GM12865 (cell line): ENCODE measurements at regions not wholly inside any gene's neighbourhood (a gene's known extent, or its start where the extent isn't known, plus 50 kb on each side); places are given as distances from the start of the nearest gene placed in this dataset.

Experiments
- DNase-seq: peaks from one replicate; pipeline ENCODE4 v3.0.0; 2010; ENCODE audit warnings: low read depth
- H3K4me3 ChIP-seq: 2 replicates; pipeline ENCODE4 v1.5.1; 2011; ENCODE audit warnings: mild to moderate bottlenecking, low read depth, low read length, control low read depth
- TF ChIP-seq, protein P1 (sequence below): IDR thresholded peaks from 2 replicates; pipeline ENCODE4 v1.5.1; 2011; ENCODE audit warnings: low read length, control low read depth, low read depth, inconsistent platforms; ENCODE audit not compliant: insufficient read depth; ENCODE audit errors: missing control alignments

GRCh38 chr10:47109906-47110305 lies 190.1 kb upstream of the GDF10 start:
- H3K4me3 ChIP-seq = no peak overlapping the region
- TF ChIP-seq, protein P1, sequence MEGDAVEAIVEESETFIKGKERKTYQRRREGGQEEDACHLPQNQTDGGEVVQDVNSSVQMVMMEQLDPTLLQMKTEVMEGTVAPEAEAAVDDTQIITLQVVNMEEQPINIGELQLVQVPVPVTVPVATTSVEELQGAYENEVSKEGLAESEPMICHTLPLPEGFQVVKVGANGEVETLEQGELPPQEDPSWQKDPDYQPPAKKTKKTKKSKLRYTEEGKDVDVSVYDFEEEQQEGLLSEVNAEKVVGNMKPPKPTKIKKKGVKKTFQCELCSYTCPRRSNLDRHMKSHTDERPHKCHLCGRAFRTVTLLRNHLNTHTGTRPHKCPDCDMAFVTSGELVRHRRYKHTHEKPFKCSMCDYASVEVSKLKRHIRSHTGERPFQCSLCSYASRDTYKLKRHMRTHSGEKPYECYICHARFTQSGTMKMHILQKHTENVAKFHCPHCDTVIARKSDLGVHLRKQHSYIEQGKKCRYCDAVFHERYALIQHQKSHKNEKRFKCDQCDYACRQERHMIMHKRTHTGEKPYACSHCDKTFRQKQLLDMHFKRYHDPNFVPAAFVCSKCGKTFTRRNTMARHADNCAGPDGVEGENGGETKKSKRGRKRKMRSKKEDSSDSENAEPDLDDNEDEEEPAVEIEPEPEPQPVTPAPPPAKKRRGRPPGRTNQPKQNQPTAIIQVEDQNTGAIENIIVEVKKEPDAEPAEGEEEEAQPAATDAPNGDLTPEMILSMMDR = no peak
- DNase-seq = no peak

DNA sequence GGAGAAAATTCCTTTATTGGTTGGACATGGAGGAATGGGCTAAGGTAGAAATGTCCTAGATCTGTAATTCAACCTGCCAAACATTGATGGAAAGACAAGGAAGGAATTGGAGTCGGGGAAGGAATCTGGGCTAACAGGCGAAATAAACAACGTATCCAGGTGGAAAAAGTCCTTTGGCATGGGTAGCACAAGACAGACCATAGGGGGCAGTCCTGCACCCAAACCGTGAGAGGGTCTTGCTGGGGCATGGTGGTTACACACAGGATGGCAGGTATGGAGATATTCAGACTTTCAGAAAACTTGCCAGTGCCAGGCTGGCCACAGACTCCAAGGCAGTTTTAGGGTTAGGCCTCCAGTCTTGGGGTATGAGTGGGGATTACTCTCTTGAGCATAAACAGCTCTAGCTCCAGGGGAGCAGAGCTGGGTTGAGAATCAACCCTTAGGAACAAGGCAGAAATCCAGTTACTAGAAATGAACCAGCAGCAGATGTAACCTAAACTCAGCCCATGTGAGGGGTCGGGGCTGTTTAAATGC lies 188.6 kb upstream of the GDF10 start:
- TF ChIP-seq, protein P1 = no peak
- no peak overlapping the region for H3K4me3 ChIP-seq
- DNase-seq = no peak

- DNase-seq = no peak
- TF ChIP-seq, protein P1 = no peak
- H3K4me3 ChIP-seq = no peak overlapping the region
Measured at GRCh38 chr10:47112612-47113011, 187.4 kb upstream of the GDF10 start.

GRCh38 chr10:47113907-47114500 lies 186.0 kb upstream of the GDF10 start:
- no peak for DNase-seq
- TF ChIP-seq, protein P1 = no peak
- no peak overlapping the region for H3K4me3 ChIP-seq

- DNase-seq = no peak
- no peak overlapping the region for H3K4me3 ChIP-seq
- TF ChIP-seq, protein P1 = no peak
Measured at GRCh38 chr10:47114680-47115186, 185.3 kb upstream of the GDF10 start.

- no peak for DNase-seq
- TF ChIP-seq, protein P1 = no peak
Measured at GRCh38 chr10:47115322-47115721, 184.7 kb upstream of the GDF10 start.

GRCh38 chr10:47116445-47116844 lies 183.6 kb upstream of the GDF10 start:
- TF ChIP-seq, protein P1 = no peak
- DNase-seq = no peak
- no peak overlapping the region for H3K4me3 ChIP-seq

More at GRCh38 chr10:47115322-47115721, 184.7 kb upstream of the GDF10 start:
- H3K4me3 ChIP-seq = no peak overlapping the region
